ENCODE measurements at regions not wholly inside any gene's neighbourhood (a gene's known extent, or its start where the extent isn't known, plus 50 kb on each side); places are given as distances from the start of the nearest gene placed in this dataset.

GRCh38 chr1:25004355-25004754 lies 74.3 kb upstream of the RUNX3 start:
- Histone ChIP-seq H3K4me2 (ENCODE audit: low read depth, low read length) (no peak overlapping the region), H3K36me3 (replicated peaks in 1 of 2; ENCODE audit: control insufficient read depth in 1 of 2, insufficient read depth in 2 of 2, low read length in 2 of 2) (no peaks in the 10 kb centered on the region), H3K4me3 (replicated peaks in 1 of 3; ENCODE audit: insufficient read depth in 1 of 3, low read depth in 2 of 3, low read length in 3 of 3) (no peak overlapping the region), H3K4me1 (ENCODE audit: insufficient read depth, low read length) (peaks cover 37% of the 10 kb centered on the region), H3K9ac (ENCODE audit: insufficient read depth, low read depth, low read length) (no peak overlapping the region), H2AFZ (ENCODE audit: low read length) (no peak overlapping the region), H3K79me2 (ENCODE audit: insufficient read depth, low read length) (no peaks in the 10 kb centered on the region), H3K27me3 (ENCODE audit: control insufficient read depth in 1 of 2, insufficient read depth in 2 of 2, low read length in 2 of 2) (peaks cover 4 to 41% of the 10 kb centered on the region in 2 experiments; a peak in 3 of 5 replicates), H3K9me3 (ENCODE audit: low read length) (no peaks in the 10 kb centered on the region), H4K20me1 (ENCODE audit: insufficient read depth, low read length) (no peaks in the 10 kb centered on the region), H3K27ac (ENCODE audit: extremely low read length, insufficient read depth, low read length) (no peak overlapping the region)
- DNase-seq (ENCODE audit: low spot score) (no peak), ATAC-seq (no peak), FAIRE-seq (no peak)
- ChIA-PET CTCF (ENCODE audit: low intra/inter-chr PET ratio, low total read pairs) (no interaction called here), POLR2A (no interaction called here)
- WGBS (ENCODE audit: low lambda C conversion rate): 7% methylated on average over 2 of the region's 2 CpGs
- no peak for TF ChIP-seq KDM6A (CRISPR knock-in tag; IDR thresholded peaks at IDR 0.05; ENCODE audit: low read depth)
- TF ChIP-seq GRHL1 (CRISPR knock-in tag; conservative IDR thresholded peaks at IDR 0.05): no peak
- no peak for TF ChIP-seq CHD4 (IDR thresholded peaks at IDR 0.05; ENCODE audit: borderline replicate concordance, low read length)
- TF ChIP-seq NR1H2 (CRISPR knock-in tag; IDR thresholded peaks at IDR 0.05; ENCODE audit: borderline replicate concordance, low read depth): no peak
- TF ChIP-seq KDM2A (CRISPR knock-in tag; IDR thresholded peaks at IDR 0.05; ENCODE audit: borderline replicate concordance, low read depth): no peak
- no peak for TF ChIP-seq MIXL1 (CRISPR knock-in tag; IDR thresholded peaks at IDR 0.05)
- TF ChIP-seq IRF1 (CRISPR knock-in tag; IDR thresholded peaks at IDR 0.05; ENCODE audit: low read depth): no peak
- TF ChIP-seq ZFP37 (CRISPR knock-in tag; IDR thresholded peaks at IDR 0.05; ENCODE audit: borderline replicate concordance): no peak
- no peak for TF ChIP-seq RARA (CRISPR knock-in tag; IDR thresholded peaks at IDR 0.05)
- TF ChIP-seq SP140L (CRISPR knock-in tag; IDR thresholded peaks at IDR 0.05; ENCODE audit: borderline replicate concordance): no peak
- TF ChIP-seq MIER2 (CRISPR knock-in tag; IDR thresholded peaks at IDR 0.05): no peak
- in situ Hi-C loops (cut with HindIII; ENCODE audit: extremely low pct_ligation_motif_present, low pct_unique_long_range_greater_than_20kb) (no loop called here), intact Hi-C loops (cut with micrococcal nuclease; ENCODE audit: unreplicated experiment) (no loop called here)
- BruUV-seq (replicated peaks): no TSS peak

Measured in HepG2 (cell line).